Transverse colon (tissue), 3 donors: ENCODE measurements at regions not wholly inside any gene's neighbourhood (a gene's known extent, or its start where the extent isn't known, plus 50 kb on each side); places are given as distances from the start of the nearest gene placed in this dataset.

Experiments used
- POLR2A ChIP-seq: fragments of 450-650 bp; IDR thresholded peaks from one replicate; pipeline ENCODE4 v1.6.1; 2016; ENCODE audit warnings: antibody characterized with exemption, mild to moderate bottlenecking, moderate library complexity
- TF ChIP-seq, protein P1 (sequence below), 5 experiments: fragments of 200-600 bp in 3 of 5; fragments of 450-650 bp in 2 of 5; sonication (generic) in 3 of 5; IDR thresholded peaks; 1 replicate in 2 of 5; 2 replicates in 3 of 5; pipeline ENCODE4 v1.5.1; 2016 to 2017; ENCODE audit warnings: antibody characterized with exemption in 5 of 5, inconsistent platforms in 3 of 5, mild to moderate bottlenecking in 2 of 5, moderate library complexity in 1 of 5

GRCh38 chr17:56661906-56662305 lies 68.4 kb downstream of the NOG start:
- TF ChIP-seq, protein P1, sequence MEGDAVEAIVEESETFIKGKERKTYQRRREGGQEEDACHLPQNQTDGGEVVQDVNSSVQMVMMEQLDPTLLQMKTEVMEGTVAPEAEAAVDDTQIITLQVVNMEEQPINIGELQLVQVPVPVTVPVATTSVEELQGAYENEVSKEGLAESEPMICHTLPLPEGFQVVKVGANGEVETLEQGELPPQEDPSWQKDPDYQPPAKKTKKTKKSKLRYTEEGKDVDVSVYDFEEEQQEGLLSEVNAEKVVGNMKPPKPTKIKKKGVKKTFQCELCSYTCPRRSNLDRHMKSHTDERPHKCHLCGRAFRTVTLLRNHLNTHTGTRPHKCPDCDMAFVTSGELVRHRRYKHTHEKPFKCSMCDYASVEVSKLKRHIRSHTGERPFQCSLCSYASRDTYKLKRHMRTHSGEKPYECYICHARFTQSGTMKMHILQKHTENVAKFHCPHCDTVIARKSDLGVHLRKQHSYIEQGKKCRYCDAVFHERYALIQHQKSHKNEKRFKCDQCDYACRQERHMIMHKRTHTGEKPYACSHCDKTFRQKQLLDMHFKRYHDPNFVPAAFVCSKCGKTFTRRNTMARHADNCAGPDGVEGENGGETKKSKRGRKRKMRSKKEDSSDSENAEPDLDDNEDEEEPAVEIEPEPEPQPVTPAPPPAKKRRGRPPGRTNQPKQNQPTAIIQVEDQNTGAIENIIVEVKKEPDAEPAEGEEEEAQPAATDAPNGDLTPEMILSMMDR (IDR thresholded peaks at IDR 0.05), result no peak
- no peak for TF ChIP-seq POLR2A
